GM12874 (cell line): ENCODE measurements at regions not wholly inside any gene's neighbourhood (a gene's known extent, or its start where the extent isn't known, plus 50 kb on each side); places are given as distances from the start of the nearest gene placed in this dataset.

Experiments used
- TF ChIP-seq, protein P1 (sequence below): IDR thresholded peaks from 2 replicates; pipeline ENCODE4 v1.5.1; 2011; ENCODE audit warnings: low read depth, mild to moderate bottlenecking, control low read depth, low read length, moderate library complexity; ENCODE audit not compliant: insufficient read depth

DNA sequence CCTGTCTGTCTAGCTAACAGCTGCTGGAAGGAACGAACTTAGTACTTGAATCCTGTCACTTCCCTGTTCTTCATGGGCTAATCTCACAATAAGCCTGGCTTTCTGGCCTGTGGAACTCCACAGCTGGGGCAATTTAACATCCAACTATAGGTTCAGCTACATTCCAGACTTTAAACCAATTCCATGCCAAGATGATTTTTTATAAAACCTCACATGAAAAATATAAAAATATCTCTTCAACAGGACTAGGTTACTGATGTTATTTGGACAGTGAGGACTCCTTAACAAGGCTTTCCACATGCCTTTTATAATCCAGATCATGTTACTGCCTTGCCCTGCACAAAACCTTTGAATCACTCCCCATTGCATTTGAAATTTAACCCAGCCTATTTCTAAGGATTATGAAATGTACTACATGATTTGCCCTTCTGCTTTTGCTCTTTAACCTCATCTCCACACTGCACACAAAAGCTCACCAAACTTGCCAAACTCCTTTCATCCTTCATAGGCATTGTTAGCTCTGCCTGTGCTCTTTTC, 863.2 kb upstream of the CHAC2 start:
- TF ChIP-seq, protein P1, sequence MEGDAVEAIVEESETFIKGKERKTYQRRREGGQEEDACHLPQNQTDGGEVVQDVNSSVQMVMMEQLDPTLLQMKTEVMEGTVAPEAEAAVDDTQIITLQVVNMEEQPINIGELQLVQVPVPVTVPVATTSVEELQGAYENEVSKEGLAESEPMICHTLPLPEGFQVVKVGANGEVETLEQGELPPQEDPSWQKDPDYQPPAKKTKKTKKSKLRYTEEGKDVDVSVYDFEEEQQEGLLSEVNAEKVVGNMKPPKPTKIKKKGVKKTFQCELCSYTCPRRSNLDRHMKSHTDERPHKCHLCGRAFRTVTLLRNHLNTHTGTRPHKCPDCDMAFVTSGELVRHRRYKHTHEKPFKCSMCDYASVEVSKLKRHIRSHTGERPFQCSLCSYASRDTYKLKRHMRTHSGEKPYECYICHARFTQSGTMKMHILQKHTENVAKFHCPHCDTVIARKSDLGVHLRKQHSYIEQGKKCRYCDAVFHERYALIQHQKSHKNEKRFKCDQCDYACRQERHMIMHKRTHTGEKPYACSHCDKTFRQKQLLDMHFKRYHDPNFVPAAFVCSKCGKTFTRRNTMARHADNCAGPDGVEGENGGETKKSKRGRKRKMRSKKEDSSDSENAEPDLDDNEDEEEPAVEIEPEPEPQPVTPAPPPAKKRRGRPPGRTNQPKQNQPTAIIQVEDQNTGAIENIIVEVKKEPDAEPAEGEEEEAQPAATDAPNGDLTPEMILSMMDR: no peak

DNA sequence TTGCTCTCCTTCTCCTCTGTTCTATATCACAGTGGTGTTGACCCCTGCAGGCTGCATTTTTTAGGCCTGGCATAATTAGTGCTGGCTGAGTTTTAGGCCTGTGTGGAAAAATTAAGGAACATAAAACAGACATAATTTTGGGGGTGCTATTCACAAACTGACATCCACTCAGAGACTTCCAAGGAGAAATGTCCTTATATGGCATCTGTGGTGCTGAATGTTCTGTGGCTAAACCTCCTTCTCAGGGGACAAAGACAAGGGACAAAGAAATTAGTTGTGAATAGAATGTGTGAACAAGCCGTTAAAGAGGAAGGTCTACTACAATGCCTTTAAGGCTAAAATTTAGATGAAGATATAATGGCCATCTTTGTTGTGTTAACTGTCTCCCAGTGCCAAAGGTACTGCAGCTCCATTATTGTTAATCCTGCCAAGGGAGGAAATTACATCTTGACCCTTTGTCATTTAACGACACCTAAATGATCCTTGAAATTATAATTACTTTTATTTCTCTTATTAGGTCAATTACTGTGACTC, 870.0 kb upstream of the CHAC2 start:
- TF ChIP-seq, protein P1: no peak

DNA sequence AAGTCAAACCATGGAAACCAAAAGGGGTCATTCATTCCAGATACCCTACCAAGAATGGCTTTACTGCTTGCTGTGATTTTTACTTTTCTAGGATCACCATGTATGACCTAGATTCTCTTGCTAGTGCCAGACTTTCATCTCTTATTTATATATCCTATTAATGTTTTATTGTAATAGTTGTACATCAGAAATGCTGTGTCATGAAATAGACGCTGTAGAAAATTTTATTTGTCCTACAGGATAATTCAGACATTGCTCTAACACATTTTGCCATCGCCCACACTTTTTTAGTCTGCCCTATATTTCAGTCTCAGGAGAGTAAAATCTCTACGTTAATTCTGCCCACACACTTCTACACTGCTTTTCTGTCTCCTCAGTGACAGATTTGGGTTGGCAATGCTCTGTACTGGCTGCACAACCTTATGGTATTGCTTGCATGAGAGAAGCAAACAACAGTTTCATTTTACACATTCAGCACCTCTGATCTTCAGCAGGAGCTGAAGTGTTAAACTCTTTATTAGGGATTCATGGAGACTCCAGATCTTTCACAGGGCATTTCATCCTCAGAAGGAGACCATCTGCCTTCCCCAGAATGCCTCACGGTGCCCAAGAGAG, 871.8 kb upstream of the CHAC2 start:
- TF ChIP-seq, protein P1: no peak

DNA sequence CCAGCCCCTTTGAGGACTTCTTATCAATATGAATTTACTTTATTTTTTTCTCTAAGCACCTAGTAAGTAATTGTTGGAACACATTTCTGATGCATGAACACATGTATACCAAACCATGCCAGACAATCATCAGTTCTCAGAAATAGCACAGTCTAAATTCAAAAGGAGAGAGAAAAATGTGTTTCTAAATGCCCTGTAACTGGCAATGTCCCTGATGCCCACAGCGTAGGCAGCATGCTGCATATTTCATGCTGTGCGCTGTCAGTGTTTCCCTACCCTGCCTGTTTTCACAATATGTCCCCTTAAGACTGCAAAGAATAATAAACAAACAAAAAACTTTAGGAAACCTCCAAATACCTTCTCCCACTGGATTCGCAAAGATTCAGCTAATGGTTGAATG, 881.0 kb upstream of the CHAC2 start:
- TF ChIP-seq, protein P1: no peak

DNA sequence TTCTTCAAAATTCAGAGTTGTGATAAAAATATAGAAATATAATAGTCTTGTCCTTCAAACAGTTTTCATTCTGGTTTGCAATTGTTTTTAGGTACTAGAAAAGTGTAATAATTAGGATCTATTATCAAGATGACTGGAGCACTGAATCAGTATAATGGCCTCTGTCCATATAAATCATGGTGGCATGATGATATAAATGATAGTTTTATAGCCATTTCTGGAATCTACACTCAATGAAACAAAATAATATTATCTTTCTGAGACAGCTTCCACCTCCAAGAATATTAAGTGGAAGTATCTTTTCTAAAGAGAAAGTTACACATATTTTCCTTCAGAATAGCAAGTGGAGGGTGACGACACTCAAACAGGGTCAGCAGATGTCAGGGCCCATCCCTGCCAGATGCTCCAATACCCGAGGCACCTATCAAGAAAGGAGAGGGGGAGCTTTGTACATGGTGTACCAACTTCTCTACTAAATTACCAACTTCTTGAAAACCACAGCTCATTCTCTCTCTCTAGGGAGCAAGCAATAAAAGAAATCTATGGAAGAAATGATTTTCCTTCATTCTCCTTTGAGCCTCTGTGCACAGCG, 882.7 kb upstream of the CHAC2 start:
- TF ChIP-seq, protein P1: no peak

DNA sequence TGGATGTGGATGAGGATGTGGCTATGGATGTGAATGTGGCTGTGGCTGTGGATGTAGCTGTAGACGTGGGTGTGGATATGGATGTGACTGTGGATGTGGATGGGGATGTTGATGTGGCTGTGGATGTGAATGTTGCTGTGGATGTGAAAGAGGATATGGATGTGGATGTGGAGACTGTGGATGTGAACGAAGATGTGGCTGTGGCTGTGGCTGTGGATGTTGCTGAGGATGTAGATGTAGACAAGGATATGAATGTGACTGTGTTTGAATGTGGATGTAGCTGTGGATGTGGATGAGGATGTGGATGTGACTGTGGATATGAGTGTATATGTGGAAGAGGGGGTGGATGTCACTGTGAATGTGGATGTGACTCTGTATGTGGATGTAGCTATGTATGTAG, 884.6 kb upstream of the CHAC2 start:
- TF ChIP-seq, protein P1: no peak

DNA sequence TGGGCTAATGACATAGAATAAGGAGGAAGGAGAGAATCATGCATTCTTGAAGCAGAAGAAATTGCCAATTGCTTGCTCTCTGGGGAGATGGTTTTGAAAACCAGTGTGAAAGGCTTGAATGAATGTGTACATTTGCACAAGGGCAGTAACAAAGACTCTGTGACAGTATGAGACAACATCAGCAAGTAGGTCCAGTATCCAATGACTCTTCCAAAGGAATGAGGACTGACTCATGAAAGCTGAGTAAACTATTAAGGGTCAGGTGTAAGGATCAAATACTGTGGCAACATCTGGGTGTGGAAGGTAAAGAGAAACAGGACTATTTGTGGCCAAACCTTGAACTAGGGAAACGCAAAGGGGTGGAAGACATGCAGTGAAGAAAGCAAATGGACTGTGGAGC, 886.0 kb upstream of the CHAC2 start:
- TF ChIP-seq, protein P1: no peak
